PC-3 (cell line): ENCODE measurements at regions not wholly inside any gene's neighbourhood (a gene's known extent, or its start where the extent isn't known, plus 50 kb on each side); places are given as distances from the start of the nearest gene placed in this dataset.

Source experiments
- CTCF ChIP-seq: fragments of 300-600 bp; sonication (generic); conservative IDR thresholded peaks from 2 replicates; pipeline ENCODE4 v1.5.1; 2017; ENCODE audit warnings: antibody characterized with exemption, low read depth, mild to moderate bottlenecking, low read length
- EZH2 ChIP-seq: fragments of 300-600 bp; sonication (generic); IDR thresholded peaks from one replicate; pipeline ENCODE4 v1.6.1; 2017; ENCODE audit warnings: antibody characterized with exemption, mild to moderate bottlenecking, low read length; ENCODE audit not compliant: unreplicated experiment
- EZH2phosphoT487 ChIP-seq: fragments of 300-600 bp; sonication (generic); IDR thresholded peaks from 2 replicates; pipeline ENCODE4 v1.6.1; 2018; ENCODE audit warnings: mild to moderate bottlenecking, antibody characterized with exemption, low read length, borderline replicate concordance

- TF ChIP-seq CTCF: no peak
- no peak for TF ChIP-seq EZH2
- TF ChIP-seq EZH2phosphoT487: no peak
Observed at GRCh38 chr3:135448520-135448919, 517.0 kb upstream of the PPP2R3A start.
